Endothelial cell of umbilical vein (primary cell): ENCODE measurements at regions not wholly inside any gene's neighbourhood (a gene's known extent, or its start where the extent isn't known, plus 50 kb on each side); places are given as distances from the start of the nearest gene placed in this dataset.

Source experiments
- EZH2 ChIP-seq: IDR thresholded peaks from 2 replicates; pipeline ENCODE4 v1.6.1; 2012; ENCODE audit warnings: borderline replicate concordance, low read depth, mild to moderate bottlenecking, moderate library complexity, low read length, inconsistent platforms; ENCODE audit not compliant: severe bottlenecking
- JUN ChIP-seq: IDR thresholded peaks from 2 replicates; pipeline ENCODE4 v1.6.1; 2011; ENCODE audit warnings: borderline replicate concordance, low read depth; ENCODE audit not compliant: insufficient read length, insufficient read depth
- TF ChIP-seq, protein P1 (sequence below), 2 donors: IDR thresholded peaks; 1 replicate in 1 of 2; 2 replicates in 1 of 2; pipeline ENCODE4 v1.5.1; 2011; ENCODE audit warnings: low read length in 2 of 2, mild to moderate bottlenecking in 2 of 2, moderate library complexity in 2 of 2, control low read depth in 1 of 2, inconsistent platforms in 1 of 2, low read depth in 1 of 2; ENCODE audit not compliant: insufficient read depth in 1 of 2; ENCODE audit errors: extremely low read depth in 1 of 2

GRCh38 chr2:137826373-137827372 is 137.6 kb upstream of the HNMT start:
- TF ChIP-seq, protein P1, sequence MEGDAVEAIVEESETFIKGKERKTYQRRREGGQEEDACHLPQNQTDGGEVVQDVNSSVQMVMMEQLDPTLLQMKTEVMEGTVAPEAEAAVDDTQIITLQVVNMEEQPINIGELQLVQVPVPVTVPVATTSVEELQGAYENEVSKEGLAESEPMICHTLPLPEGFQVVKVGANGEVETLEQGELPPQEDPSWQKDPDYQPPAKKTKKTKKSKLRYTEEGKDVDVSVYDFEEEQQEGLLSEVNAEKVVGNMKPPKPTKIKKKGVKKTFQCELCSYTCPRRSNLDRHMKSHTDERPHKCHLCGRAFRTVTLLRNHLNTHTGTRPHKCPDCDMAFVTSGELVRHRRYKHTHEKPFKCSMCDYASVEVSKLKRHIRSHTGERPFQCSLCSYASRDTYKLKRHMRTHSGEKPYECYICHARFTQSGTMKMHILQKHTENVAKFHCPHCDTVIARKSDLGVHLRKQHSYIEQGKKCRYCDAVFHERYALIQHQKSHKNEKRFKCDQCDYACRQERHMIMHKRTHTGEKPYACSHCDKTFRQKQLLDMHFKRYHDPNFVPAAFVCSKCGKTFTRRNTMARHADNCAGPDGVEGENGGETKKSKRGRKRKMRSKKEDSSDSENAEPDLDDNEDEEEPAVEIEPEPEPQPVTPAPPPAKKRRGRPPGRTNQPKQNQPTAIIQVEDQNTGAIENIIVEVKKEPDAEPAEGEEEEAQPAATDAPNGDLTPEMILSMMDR (IDR thresholded peaks at IDR 0.05; ENCODE audit: extremely low read depth in 1 of 2, insufficient read depth in 1 of 2, low read depth in 1 of 2, low read length in 2 of 2) = no peak
- TF ChIP-seq EZH2 (no peak), JUN (no peak)
